CD4-positive, alpha-beta T cell treated with Interleukin-2 at 100 ng/mL for 4 hours (primary cell): ENCODE measurements at regions not wholly inside any gene's neighbourhood (a gene's known extent, or its start where the extent isn't known, plus 50 kb on each side); places are given as distances from the start of the nearest gene placed in this dataset.

ENCODE experiments used
- DNase-seq: peaks from one replicate; pipeline ENCODE4 v3.0.0-alpha.2; 2020; ENCODE audit warnings: low spot score

- DNase-seq: no peak
Observed at GRCh38 chr2:209369656-209370055, 54.2 kb upstream of the MAP2 start.

- DNase-seq: no peak
Observed at GRCh38 chr2:209371407-209371806, 52.4 kb upstream of the MAP2 start.
